NCI-H82 (cell line): ENCODE measurements at regions not wholly inside any gene's neighbourhood (a gene's known extent, or its start where the extent isn't known, plus 50 kb on each side); places are given as distances from the start of the nearest gene placed in this dataset.
A peak's percentile ranks its signal among the peaks of the same experiment; 100 is the strongest.

Source experiments
- DNase-seq: peaks from one replicate; lab custom pipeline; 2025; lab: John Stamatoyannopoulos, UW

- no peak for DNase-seq
These were observed 286.8 kb downstream of the LMO4 start for GRCh38 chr1:87615491-87615890.

GRCh38 chr1:87615901-87616300 is 287.2 kb downstream of the LMO4 start:
- DNase-seq, result no peak

- DNase-seq, result no peak
These were observed 292.1 kb downstream of the LMO4 start for GRCh38 chr1:87620807-87621206.

GRCh38 chr1:87629673-87630072 is 301.0 kb downstream of the LMO4 start:
- DNase-seq, result no peak

- peak; percentile 95 for DNase-seq
These were observed 303.6 kb downstream of the LMO4 start for GRCh38 chr1:87632232-87632631.

- no peak for DNase-seq
These were observed 307.7 kb downstream of the LMO4 start for GRCh38 chr1:87636198-87636892.

- no peak for DNase-seq
These were observed 310.0 kb downstream of the LMO4 start for GRCh38 chr1:87638636-87639035.

GRCh38 chr1:87641996-87642395 is 313.3 kb downstream of the LMO4 start:
- DNase-seq, result no peak

- peak; percentile 70 for DNase-seq
These were observed 314.0 kb downstream of the LMO4 start for GRCh38 chr1:87642581-87643221.

- DNase-seq, result no peak
These were observed 315.4 kb downstream of the LMO4 start for GRCh38 chr1:87644033-87644578.

GRCh38 chr1:87644579-87645190 is 316.0 kb downstream of the LMO4 start:
- DNase-seq, result no peak

- no peak for DNase-seq
These were observed 318.9 kb downstream of the LMO4 start for GRCh38 chr1:87647430-87648177.

- DNase-seq, result no peak
These were observed 319.8 kb downstream of the LMO4 start for GRCh38 chr1:87648323-87649119.

- DNase-seq, result peak; percentile 83
These were observed 321.6 kb downstream of the LMO4 start for GRCh38 chr1:87650306-87650705.

- DNase-seq, result no peak
These were observed 323.5 kb downstream of the LMO4 start for GRCh38 chr1:87652176-87652575.

- no peak for DNase-seq
These were observed 336.5 kb downstream of the LMO4 start for GRCh38 chr1:87665151-87665550.

- no peak for DNase-seq
These were observed 338.0 kb downstream of the LMO4 start for GRCh38 chr1:87666681-87667080.

GRCh38 chr1:87669674-87670073 is 341.0 kb downstream of the LMO4 start:
- DNase-seq, result no peak

- no peak for DNase-seq
These were observed 344.6 kb downstream of the LMO4 start for GRCh38 chr1:87673309-87673708.

- DNase-seq, result peak; percentile 5
These were observed 345.1 kb downstream of the LMO4 start for GRCh38 chr1:87673748-87674147.

- DNase-seq, result no peak
These were observed 346.1 kb downstream of the LMO4 start for GRCh38 chr1:87674791-87675190.

- no peak for DNase-seq
These were observed 349.6 kb downstream of the LMO4 start for GRCh38 chr1:87678266-87678665.
